ENCODE measurements at regions not wholly inside any gene's neighbourhood (a gene's known extent, or its start where the extent isn't known, plus 50 kb on each side); places are given as distances from the start of the nearest gene placed in this dataset.

DNA sequence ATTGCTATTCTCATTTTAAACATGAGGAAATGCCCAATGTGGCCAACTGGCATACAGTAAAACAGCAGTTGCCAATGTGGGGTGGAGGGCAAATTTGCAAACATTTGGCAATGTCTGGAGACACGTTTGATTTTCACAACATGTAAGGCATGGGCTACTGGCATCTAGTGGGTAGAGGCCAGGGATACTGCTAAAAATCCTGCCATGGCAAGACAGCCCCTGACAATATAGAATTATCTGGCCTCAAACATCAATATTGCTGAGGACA, 168.6 kb downstream of the KCNE4 start:
- no peaks in the 10 kb centered on the region for H3K4me1 Mint-ChIP-seq
- no peak for DNase-seq (ENCODE audit: low read depth, low spot score)
- TF ChIP-seq, protein P1, sequence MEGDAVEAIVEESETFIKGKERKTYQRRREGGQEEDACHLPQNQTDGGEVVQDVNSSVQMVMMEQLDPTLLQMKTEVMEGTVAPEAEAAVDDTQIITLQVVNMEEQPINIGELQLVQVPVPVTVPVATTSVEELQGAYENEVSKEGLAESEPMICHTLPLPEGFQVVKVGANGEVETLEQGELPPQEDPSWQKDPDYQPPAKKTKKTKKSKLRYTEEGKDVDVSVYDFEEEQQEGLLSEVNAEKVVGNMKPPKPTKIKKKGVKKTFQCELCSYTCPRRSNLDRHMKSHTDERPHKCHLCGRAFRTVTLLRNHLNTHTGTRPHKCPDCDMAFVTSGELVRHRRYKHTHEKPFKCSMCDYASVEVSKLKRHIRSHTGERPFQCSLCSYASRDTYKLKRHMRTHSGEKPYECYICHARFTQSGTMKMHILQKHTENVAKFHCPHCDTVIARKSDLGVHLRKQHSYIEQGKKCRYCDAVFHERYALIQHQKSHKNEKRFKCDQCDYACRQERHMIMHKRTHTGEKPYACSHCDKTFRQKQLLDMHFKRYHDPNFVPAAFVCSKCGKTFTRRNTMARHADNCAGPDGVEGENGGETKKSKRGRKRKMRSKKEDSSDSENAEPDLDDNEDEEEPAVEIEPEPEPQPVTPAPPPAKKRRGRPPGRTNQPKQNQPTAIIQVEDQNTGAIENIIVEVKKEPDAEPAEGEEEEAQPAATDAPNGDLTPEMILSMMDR (conservative IDR thresholded peaks at IDR 0.05): no peak
- no peak overlapping the region for H3K4me3 Mint-ChIP-seq
- no peaks in the 10 kb centered on the region for H3K27me3 Mint-ChIP-seq (ENCODE audit: low read depth)
- no peaks in the 10 kb centered on the region for H3K9me3 Mint-ChIP-seq
- no peaks in the 10 kb centered on the region for H3K36me3 Mint-ChIP-seq (ENCODE audit: low read depth)
- no peak overlapping the region for H3K27ac Mint-ChIP-seq (ENCODE audit: unreplicated experiment)

DNA sequence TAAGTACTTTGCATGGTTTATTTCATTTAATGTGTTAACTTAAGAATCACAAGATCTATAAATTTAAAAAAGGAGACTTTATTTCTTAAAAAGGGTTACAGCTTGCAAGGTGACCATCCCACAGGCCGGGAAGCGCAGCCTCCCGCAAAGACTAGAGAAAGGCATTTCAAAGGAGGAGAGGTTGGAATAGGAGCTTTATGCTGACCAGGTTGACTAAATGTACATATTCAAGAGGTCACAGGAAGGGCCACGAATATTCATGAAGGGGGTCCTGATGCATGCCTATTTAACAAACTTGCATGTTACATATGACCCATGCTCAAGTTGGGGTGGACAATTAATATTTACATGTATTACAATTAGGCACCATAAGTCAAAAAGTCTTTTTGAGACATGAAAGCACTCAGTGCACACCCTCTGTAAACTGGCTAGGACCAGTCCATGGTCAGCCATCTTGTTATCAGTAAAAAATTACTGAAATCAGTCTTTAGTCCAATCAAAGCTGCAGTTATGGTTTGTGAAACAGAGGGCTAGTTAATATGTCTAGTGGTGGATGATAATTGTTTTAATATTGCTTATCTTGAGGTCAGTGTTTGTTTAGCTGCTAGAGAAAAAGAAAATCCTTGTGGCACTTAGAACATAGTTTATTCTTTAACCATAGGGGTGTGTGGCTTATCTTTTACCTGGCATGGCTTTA, 169.3 kb downstream of the KCNE4 start:
- no peak for DNase-seq (ENCODE audit: low read depth, low spot score)
- Mint-ChIP-seq H3K4me3 (no peak overlapping the region), H3K27ac (ENCODE audit: unreplicated experiment) (no peak overlapping the region), H3K9me3 (peaks cover 1% of the 10 kb centered on the region), H3K4me1 (no peaks in the 10 kb centered on the region), H3K27me3 (ENCODE audit: low read depth) (no peaks in the 10 kb centered on the region), H3K36me3 (ENCODE audit: low read depth) (no peaks in the 10 kb centered on the region)
- TF ChIP-seq, protein P1 (conservative IDR thresholded peaks at IDR 0.05): no peak

DNA sequence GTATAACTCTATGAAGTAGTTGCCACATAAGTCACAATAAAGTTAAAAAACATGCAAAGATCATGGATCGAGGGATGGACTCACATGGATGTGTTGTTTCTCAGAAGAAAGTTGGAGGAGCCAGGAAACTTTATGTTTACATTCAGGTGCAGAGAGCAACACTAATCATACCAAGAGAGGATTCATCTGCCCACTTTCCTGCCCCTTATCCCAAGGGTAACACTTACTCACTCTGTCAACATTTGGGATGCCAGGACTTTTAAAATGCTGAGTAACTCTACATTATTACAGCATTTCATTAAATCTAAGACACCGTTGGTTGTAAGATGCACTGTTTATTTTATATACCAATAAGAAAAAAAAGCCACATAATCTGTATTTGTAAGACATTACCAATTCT, 170.4 kb downstream of the KCNE4 start:
- H3K4me3 Mint-ChIP-seq: no peak overlapping the region
- H3K27ac Mint-ChIP-seq (ENCODE audit: unreplicated experiment): no peak overlapping the region
- TF ChIP-seq, protein P1 (conservative IDR thresholded peaks at IDR 0.05): no peak
- no peaks in the 10 kb centered on the region for H3K4me1 Mint-ChIP-seq
- DNase-seq (ENCODE audit: low read depth, low spot score): no peak
- peaks cover 4% of the 10 kb centered on the region for H3K9me3 Mint-ChIP-seq
- no peaks in the 10 kb centered on the region for H3K27me3 Mint-ChIP-seq (ENCODE audit: low read depth)
- H3K36me3 Mint-ChIP-seq (ENCODE audit: low read depth): no peaks in the 10 kb centered on the region

- DNase-seq (ENCODE audit: low read depth, low spot score): no peak
- no peaks in the 10 kb centered on the region for H3K4me1 Mint-ChIP-seq
- peaks cover 6% of the 10 kb centered on the region for H3K9me3 Mint-ChIP-seq
- no peak overlapping the region for H3K27ac Mint-ChIP-seq (ENCODE audit: unreplicated experiment)
- TF ChIP-seq, protein P1 (conservative IDR thresholded peaks at IDR 0.05): no peak
- no peaks in the 10 kb centered on the region for H3K36me3 Mint-ChIP-seq (ENCODE audit: low read depth)
- H3K4me3 Mint-ChIP-seq: no peak overlapping the region
- no peaks in the 10 kb centered on the region for H3K27me3 Mint-ChIP-seq (ENCODE audit: low read depth)
Observed at GRCh38 chr2:223223156-223223555, 171.2 kb downstream of the KCNE4 start.

DNA sequence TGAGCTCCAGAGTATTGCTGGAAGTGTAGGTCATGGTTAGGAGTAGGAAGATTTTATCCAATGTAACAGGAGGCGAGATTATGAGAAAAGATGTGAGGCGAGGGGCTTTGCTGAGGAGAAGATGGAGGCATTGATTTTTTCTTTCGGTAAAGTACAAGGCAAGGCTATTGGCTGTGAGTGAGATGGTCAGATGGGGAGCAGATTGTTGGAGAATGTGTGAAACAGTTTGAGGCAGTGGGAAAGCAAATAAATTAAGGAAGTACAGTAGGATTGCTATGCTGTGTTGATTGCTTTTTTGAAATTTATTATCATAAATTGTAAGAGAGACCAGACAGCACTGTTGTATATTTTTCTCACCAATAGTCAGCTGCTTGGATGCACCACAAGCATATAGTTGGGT, 173.3 kb downstream of the KCNE4 start:
- H3K4me1 Mint-ChIP-seq: peaks cover 4% of the 10 kb centered on the region
- no peak overlapping the region for H3K4me3 Mint-ChIP-seq
- TF ChIP-seq, protein P1 (conservative IDR thresholded peaks at IDR 0.05): no peak
- no peaks in the 10 kb centered on the region for H3K27me3 Mint-ChIP-seq (ENCODE audit: low read depth)
- H3K9me3 Mint-ChIP-seq: peaks cover 6% of the 10 kb centered on the region
- H3K36me3 Mint-ChIP-seq (ENCODE audit: low read depth): no peaks in the 10 kb centered on the region
- DNase-seq (ENCODE audit: low read depth, low spot score): no peak
- no peak overlapping the region for H3K27ac Mint-ChIP-seq (ENCODE audit: unreplicated experiment)

Data from neural crest cell (in vitro differentiated cells).